HG03280 (cell line): ENCODE measurements at regions not wholly inside any gene's neighbourhood (a gene's known extent, or its start where the extent isn't known, plus 50 kb on each side); places are given as distances from the start of the nearest gene placed in this dataset.

ENCODE experiments used
- ATAC-seq: cut with Tn5 transposase; IDR thresholded peaks from one replicate; pipeline ENCODE4 v1.9.1; 2021; ENCODE audit warnings: mild to moderate bottlenecking, moderate library complexity; ENCODE audit not compliant: unreplicated experiment

GRCh38 chr6:126091466-126091865 lies 105.1 kb downstream of the TRMT11 start:
- ATAC-seq = no peak

- ATAC-seq = no peak
These were observed 106.8 kb downstream of the TRMT11 start for GRCh38 chr6:126093108-126093507.

GRCh38 chr6:126094411-126094810 lies 108.1 kb downstream of the TRMT11 start:
- no peak for ATAC-seq

- no peak for ATAC-seq
These were observed 114.0 kb downstream of the TRMT11 start for GRCh38 chr6:126100386-126100785.

- ATAC-seq = no peak
These were observed 116.0 kb downstream of the TRMT11 start for GRCh38 chr6:126102358-126102757.

GRCh38 chr6:126103993-126104392 lies 117.7 kb downstream of the TRMT11 start:
- ATAC-seq = no peak

- no peak for ATAC-seq
These were observed 121.3 kb downstream of the TRMT11 start for GRCh38 chr6:126107475-126108166.

- no peak for ATAC-seq
These were observed 124.4 kb downstream of the TRMT11 start for GRCh38 chr6:126110512-126111270.

GRCh38 chr6:126111327-126111726 lies 125.0 kb downstream of the TRMT11 start:
- ATAC-seq = no peak

- ATAC-seq = no peak
These were observed 125.9 kb downstream of the TRMT11 start for GRCh38 chr6:126112171-126112632.

GRCh38 chr6:126113261-126113660 lies 126.9 kb downstream of the TRMT11 start:
- no peak for ATAC-seq

- ATAC-seq = no peak
These were observed 130.9 kb downstream of the TRMT11 start for GRCh38 chr6:126117251-126117650.

- no peak for ATAC-seq
These were observed 131.9 kb downstream of the TRMT11 start for GRCh38 chr6:126118058-126118755.

- ATAC-seq = no peak
These were observed 132.6 kb downstream of the TRMT11 start for GRCh38 chr6:126118936-126119335.

GRCh38 chr6:126123226-126123625 lies 136.9 kb downstream of the TRMT11 start:
- no peak for ATAC-seq

GRCh38 chr6:126127659-126128058 lies 141.3 kb downstream of the TRMT11 start:
- no peak for ATAC-seq

GRCh38 chr6:126131246-126131645 lies 144.9 kb downstream of the TRMT11 start:
- no peak for ATAC-seq

- no peak for ATAC-seq
These were observed 147.6 kb downstream of the TRMT11 start for GRCh38 chr6:126133984-126134383.

- ATAC-seq = no peak
These were observed 148.2 kb downstream of the TRMT11 start for GRCh38 chr6:126134491-126134890.

- no peak for ATAC-seq
These were observed 153.7 kb downstream of the TRMT11 start for GRCh38 chr6:126140015-126140414.

GRCh38 chr6:126143761-126144251 lies 157.5 kb downstream of the TRMT11 start:
- ATAC-seq = no peak
